Glutamatergic neuron (in vitro differentiated cells): ENCODE measurements at regions not wholly inside any gene's neighbourhood (a gene's known extent, or its start where the extent isn't known, plus 50 kb on each side); places are given as distances from the start of the nearest gene placed in this dataset.
"Not testable (repeated sequence)": the region's sequence is repeated elsewhere in the genome, so short reads cannot be mapped to it uniquely, and the experiment has no call there.

Experiments
- DNase-seq: peaks from one replicate; pipeline ENCODE4 v3.0.0; 2022
- H3K27ac Mint-ChIP-seq: one replicate; pipeline ENCODE4 v1.8.0; 2020; ENCODE audit warnings: mild to moderate bottlenecking, mixed read lengths, inconsistent platforms; ENCODE audit not compliant: unreplicated experiment
- H3K27me3 Mint-ChIP-seq: one replicate; pipeline ENCODE4 v1.8.0; 2020; ENCODE audit warnings: mild to moderate bottlenecking, moderate library complexity, mixed read lengths, inconsistent platforms; ENCODE audit not compliant: unreplicated experiment
- H3K36me3 Mint-ChIP-seq: one replicate; pipeline ENCODE4 v1.8.0; 2020; ENCODE audit warnings: mild to moderate bottlenecking, mixed read lengths, inconsistent platforms; ENCODE audit not compliant: unreplicated experiment
- H3K4me1 Mint-ChIP-seq: one replicate; pipeline ENCODE4 v1.8.0; 2020; ENCODE audit warnings: mild to moderate bottlenecking, low read depth, mixed read lengths, inconsistent platforms; ENCODE audit not compliant: unreplicated experiment
- H3K4me3 Mint-ChIP-seq: one replicate; pipeline ENCODE4 v1.8.0; 2020; ENCODE audit warnings: mild to moderate bottlenecking, mixed read lengths, inconsistent platforms; ENCODE audit not compliant: unreplicated experiment
- H3K9me3 Mint-ChIP-seq: one replicate; pipeline ENCODE4 v1.8.0; 2020; ENCODE audit warnings: mild to moderate bottlenecking, moderate library complexity, mixed read lengths, inconsistent platforms; ENCODE audit not compliant: unreplicated experiment
- TF ChIP-seq, protein P1 (sequence below): fragments of 200-600 bp; sonication (generic); IDR thresholded peaks from one replicate; pipeline ENCODE4 v1.5.0; 2021; ENCODE audit not compliant: partially characterized antibody, unreplicated experiment

DNA sequence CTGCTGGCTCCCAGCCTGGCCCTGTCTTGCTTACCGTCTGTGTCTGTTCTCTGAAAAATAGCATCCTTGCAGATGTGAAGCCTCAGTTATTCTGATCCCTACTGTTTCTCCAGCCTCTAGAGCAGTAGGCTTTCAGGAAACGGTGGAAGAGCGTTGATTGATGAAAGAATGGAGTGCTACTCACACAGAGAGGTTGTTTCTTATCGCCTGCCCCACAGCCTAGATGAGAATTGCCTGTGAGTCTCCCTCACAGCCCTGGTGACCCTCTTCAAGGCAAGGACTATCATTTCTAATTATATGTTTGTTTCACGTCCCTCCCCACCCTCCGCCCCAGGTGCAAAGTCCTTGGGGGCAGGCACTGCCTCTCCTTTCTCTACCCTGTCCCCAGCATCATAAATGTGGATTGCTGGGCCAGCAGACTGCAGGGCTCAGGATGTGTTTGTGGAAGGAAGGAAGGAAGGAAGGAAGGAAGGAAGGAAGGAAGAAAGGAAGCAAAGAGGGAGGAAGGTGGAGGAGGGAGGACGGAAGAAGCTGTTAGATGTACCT, 575.3 kb upstream of the B3GAT1 start:
- Mint-ChIP-seq H3K27ac (no peak overlapping the region), H3K4me3 (no peak overlapping the region)

DNA sequence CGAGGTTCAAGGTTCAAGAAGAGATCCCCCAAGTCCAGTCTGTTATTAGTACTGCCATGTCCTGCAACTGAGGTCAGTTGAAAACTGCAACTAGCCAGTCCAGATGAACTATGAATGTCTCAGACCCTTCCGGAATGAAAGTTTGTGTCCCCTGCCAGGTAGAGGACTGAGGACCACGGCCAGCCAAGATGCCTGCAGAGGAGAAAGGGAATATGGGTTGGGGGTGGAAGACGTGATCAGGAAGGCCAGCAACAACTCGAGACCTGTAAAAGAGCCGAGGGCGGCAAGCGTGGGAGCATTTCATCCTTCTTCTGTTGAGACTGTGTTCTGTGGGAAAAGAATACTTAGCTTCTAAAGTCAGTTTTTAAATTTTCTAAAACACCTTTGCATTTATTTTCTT, 572.4 kb upstream of the B3GAT1 start:
- TF ChIP-seq, protein P1, sequence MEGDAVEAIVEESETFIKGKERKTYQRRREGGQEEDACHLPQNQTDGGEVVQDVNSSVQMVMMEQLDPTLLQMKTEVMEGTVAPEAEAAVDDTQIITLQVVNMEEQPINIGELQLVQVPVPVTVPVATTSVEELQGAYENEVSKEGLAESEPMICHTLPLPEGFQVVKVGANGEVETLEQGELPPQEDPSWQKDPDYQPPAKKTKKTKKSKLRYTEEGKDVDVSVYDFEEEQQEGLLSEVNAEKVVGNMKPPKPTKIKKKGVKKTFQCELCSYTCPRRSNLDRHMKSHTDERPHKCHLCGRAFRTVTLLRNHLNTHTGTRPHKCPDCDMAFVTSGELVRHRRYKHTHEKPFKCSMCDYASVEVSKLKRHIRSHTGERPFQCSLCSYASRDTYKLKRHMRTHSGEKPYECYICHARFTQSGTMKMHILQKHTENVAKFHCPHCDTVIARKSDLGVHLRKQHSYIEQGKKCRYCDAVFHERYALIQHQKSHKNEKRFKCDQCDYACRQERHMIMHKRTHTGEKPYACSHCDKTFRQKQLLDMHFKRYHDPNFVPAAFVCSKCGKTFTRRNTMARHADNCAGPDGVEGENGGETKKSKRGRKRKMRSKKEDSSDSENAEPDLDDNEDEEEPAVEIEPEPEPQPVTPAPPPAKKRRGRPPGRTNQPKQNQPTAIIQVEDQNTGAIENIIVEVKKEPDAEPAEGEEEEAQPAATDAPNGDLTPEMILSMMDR: no peak
- Mint-ChIP-seq H3K36me3 (peaks cover 5% of the 10 kb centered on the region), H3K4me3 (no peak overlapping the region), H3K9me3 (peaks cover 7% of the 10 kb centered on the region), H3K4me1 (no peaks in the 10 kb centered on the region), H3K27ac (no peak overlapping the region), H3K27me3 (peaks cover 6% of the 10 kb centered on the region)
- no peak for DNase-seq

More for the DNA sequence above, 575.3 kb upstream of the B3GAT1 start:
- TF ChIP-seq, protein P1: no peak
- H3K27me3 Mint-ChIP-seq: peaks cover 4% of the 10 kb centered on the region
- DNase-seq: no peak
- H3K36me3 Mint-ChIP-seq: peaks cover 5% of the 10 kb centered on the region
- peaks cover 7% of the 10 kb centered on the region for H3K9me3 Mint-ChIP-seq
- H3K4me1 Mint-ChIP-seq: no peaks in the 10 kb centered on the region

DNA sequence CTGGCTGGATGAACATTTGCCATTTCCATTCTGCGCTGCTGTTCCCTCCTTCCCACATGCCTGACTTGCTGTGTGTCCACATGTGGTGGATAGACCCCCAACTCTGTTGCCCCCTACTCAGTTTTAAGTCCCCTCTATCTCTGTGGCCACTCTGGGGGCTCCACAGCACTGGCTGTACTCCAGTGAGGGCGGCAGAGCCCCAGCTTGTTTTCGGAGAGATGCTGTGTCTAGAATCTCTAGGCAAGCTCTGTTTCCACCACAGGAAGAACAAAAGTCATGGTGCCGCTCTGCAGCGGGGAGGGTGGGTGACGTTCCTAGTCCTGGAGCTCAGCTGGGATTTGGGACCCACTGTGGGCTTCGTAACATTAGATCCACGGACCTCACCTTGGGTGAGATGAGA, 570.4 kb upstream of the B3GAT1 start:
- not testable (repeated sequence) for H3K9me3 Mint-ChIP-seq, H3K27me3 Mint-ChIP-seq, H3K36me3 Mint-ChIP-seq, H3K27ac Mint-ChIP-seq, H3K4me1 Mint-ChIP-seq, H3K4me3 Mint-ChIP-seq, DNase-seq

DNA sequence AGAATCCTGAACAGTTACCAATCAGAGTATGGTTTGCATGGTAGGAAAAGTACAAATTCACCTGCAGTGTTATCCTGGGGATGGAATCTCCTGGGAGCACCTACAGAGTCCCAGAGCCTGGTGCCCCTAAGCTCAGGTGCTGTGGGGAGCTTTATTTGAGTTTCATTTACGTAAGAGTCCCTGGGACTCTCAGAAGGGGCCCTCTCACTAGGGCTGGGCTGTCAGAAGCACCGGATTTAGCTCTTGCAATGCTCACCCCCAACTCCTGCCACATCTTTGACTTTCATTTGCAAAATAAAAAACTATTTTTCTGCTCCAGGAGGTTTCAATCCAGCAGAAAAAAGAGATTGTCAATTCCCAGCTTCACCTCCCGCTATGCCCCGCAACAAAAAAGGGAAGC, 569.8 kb upstream of the B3GAT1 start:
- peaks cover 5% of the 10 kb centered on the region for H3K36me3 Mint-ChIP-seq
- no peak overlapping the region for H3K27ac Mint-ChIP-seq
- H3K9me3 Mint-ChIP-seq: peaks cover 8% of the 10 kb centered on the region
- H3K27me3 Mint-ChIP-seq: peaks cover 4% of the 10 kb centered on the region
- H3K4me3 Mint-ChIP-seq: no peak overlapping the region
- no peak for DNase-seq
- TF ChIP-seq, protein P1: no peak
- H3K4me1 Mint-ChIP-seq: no peaks in the 10 kb centered on the region

DNA sequence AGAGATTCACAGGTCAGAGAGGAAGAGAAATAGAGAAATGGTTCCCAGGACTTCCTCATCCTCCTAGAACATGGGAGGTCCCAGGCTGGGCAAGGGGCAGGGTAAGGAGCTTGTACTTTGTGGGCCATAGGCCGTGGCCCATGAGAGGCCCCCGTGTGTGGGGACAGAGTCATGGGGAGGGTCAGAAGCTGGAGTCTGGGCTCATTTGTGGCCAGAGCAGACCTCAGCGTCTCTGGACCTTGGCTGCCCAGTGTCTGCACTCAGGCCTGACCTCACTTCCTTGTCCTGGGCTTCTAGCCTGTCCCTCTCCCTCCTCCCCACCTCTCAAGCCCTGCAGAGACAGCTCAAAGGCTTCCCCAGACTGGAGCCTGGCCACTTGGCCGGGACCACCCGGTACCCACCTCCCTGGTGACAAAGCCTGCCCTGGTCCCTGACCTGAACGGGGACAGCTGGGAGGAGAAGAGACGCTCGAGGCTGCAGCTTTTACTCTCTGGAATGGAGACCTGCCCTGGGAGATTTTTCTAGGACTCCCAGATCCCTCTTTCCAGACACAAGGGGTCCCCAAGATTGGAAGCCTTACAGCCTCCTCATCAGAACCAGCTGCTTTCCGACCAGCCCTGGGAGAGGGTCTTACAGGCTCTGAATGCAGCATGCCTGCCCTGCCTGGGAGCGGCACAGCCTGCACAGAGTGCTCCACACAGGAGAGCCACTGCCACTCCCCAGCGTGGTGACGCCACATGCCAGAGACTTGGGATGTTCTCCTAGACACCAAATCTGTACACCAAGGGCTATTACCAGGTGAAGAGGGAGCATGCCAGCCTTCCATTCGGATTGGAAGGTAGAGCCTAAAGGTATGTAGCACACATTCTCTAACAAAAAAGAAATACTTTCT, 569.0 kb upstream of the B3GAT1 start:
- peaks cover 5% of the 10 kb centered on the region for H3K36me3 Mint-ChIP-seq
- TF ChIP-seq, protein P1: no peak
- no peak overlapping the region for H3K27ac Mint-ChIP-seq
- no peak for DNase-seq
- H3K4me1 Mint-ChIP-seq: no peaks in the 10 kb centered on the region
- H3K27me3 Mint-ChIP-seq: peaks cover 4% of the 10 kb centered on the region
- no peak overlapping the region for H3K4me3 Mint-ChIP-seq
- peaks cover 8% of the 10 kb centered on the region for H3K9me3 Mint-ChIP-seq

DNA sequence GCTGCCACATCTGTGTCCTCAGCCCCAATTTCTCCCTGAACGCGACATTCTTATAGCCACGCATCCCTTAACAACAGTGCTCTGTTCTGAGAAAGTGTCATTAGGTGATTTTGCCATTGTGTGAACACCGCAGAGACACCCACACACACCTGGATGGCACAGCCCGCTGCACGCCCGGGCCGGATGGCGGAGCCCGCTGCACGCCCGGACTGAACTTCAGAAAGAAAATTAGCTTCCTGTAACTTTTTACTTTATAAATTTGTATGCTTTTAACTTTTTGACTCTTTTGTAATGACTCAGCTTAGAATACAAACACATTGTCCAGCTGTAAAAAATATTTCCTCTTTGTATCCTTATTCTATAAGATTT, 567.0 kb upstream of the B3GAT1 start:
- H3K27me3 Mint-ChIP-seq, H3K36me3 Mint-ChIP-seq, H3K4me3 Mint-ChIP-seq, DNase-seq, H3K27ac Mint-ChIP-seq, H3K4me1 Mint-ChIP-seq, H3K9me3 Mint-ChIP-seq: not testable (repeated sequence)
